Fibroblast of lung (primary cell): ENCODE measurements at regions not wholly inside any gene's neighbourhood (a gene's known extent, or its start where the extent isn't known, plus 50 kb on each side); places are given as distances from the start of the nearest gene placed in this dataset.
"Not testable (repeated sequence)": the region's sequence is repeated elsewhere in the genome, so short reads cannot be mapped to it uniquely, and the experiment has no call there.

ENCODE experiments used
- EZH2 ChIP-seq: IDR thresholded peaks from 2 replicates; pipeline ENCODE4 v1.5.1; 2012; ENCODE audit warnings: low read length, control low read depth, mild to moderate bottlenecking; ENCODE audit errors: missing control alignments
- TF ChIP-seq, protein P1 (sequence below), 2 donors: IDR thresholded peaks in 1 of 2; conservative IDR thresholded peaks in 1 of 2; 1 replicate in 1 of 2; 2 replicates in 1 of 2; pipeline ENCODE4 v1.5.1; 2011 to 2012; ENCODE audit warnings: low read length in 2 of 2, control low read depth in 1 of 2, inconsistent platforms in 1 of 2, low read depth in 1 of 2, mild to moderate bottlenecking in 1 of 2

DNA sequence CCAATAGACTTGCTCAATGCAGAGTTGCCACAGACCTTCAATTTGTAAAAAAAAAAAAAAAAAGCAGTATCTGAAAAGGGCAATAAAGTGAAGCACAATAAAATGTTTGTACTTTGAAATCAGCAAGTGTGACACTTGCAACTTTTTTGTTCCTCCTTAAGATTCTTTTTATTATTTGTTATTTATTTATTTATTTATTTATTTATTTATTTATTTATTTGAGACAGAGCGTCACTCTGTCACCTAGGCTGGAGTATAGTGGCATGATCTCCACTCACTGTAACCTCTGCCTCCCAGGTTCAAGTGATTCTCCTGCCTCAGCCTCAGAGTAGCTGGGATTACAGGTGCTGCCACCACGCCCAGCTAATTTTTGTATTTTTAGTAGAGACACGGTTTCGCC is 416.5 kb upstream of the RORB start:
- TF ChIP-seq, protein P1, sequence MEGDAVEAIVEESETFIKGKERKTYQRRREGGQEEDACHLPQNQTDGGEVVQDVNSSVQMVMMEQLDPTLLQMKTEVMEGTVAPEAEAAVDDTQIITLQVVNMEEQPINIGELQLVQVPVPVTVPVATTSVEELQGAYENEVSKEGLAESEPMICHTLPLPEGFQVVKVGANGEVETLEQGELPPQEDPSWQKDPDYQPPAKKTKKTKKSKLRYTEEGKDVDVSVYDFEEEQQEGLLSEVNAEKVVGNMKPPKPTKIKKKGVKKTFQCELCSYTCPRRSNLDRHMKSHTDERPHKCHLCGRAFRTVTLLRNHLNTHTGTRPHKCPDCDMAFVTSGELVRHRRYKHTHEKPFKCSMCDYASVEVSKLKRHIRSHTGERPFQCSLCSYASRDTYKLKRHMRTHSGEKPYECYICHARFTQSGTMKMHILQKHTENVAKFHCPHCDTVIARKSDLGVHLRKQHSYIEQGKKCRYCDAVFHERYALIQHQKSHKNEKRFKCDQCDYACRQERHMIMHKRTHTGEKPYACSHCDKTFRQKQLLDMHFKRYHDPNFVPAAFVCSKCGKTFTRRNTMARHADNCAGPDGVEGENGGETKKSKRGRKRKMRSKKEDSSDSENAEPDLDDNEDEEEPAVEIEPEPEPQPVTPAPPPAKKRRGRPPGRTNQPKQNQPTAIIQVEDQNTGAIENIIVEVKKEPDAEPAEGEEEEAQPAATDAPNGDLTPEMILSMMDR (conservative IDR thresholded peaks at IDR 0.05 in 1 of 2, IDR thresholded peaks at IDR 0.05 in 1 of 2; ENCODE audit: low read depth in 1 of 2, low read length in 2 of 2) = not testable (repeated sequence)
- not testable (repeated sequence) for TF ChIP-seq EZH2
